Lower leg skin (tissue), 4 donors: ENCODE measurements at regions not wholly inside any gene's neighbourhood (a gene's known extent, or its start where the extent isn't known, plus 50 kb on each side); places are given as distances from the start of the nearest gene placed in this dataset.

Experiments
- DNase-seq, 2 donors: peaks; one replicate each; pipeline ENCODE4 v3.0.0-alpha.2; 2019; ENCODE audit warnings: low spot score in 2 of 2
- H3K4me3 ChIP-seq: fragments of 200-600 bp; sonication (generic); 2 replicates; pipeline ENCODE4 v1.5.1; 2017; ENCODE audit warnings: mild to moderate bottlenecking, low read depth; ENCODE audit not compliant: poor library complexity, severe bottlenecking
- CTCF ChIP-seq, 3 donors: fragments of 450-650 bp; IDR thresholded peaks; one replicate each; pipeline ENCODE4 v1.5.1; 2016; ENCODE audit warnings: antibody characterized with exemption in 3 of 3, mild to moderate bottlenecking in 3 of 3, moderate library complexity in 2 of 3
- POLR2A ChIP-seq, 2 donors: fragments of 450-650 bp; IDR thresholded peaks; one replicate each; pipeline ENCODE4 v1.6.1; 2016 to 2017; ENCODE audit warnings: antibody characterized with exemption in 2 of 2, mild to moderate bottlenecking in 1 of 2, moderate library complexity in 1 of 2
- WGBS, 2 donors: methylation state at CpG; one replicate each; pipeline ENCODE4 v1.1.5; 2018; 5-methylcytosine and 5-hydroxymethylcytosine counted together
- intact Hi-C: fragments of 100-400 bp; cut with DNase I; formaldehyde crosslinking; loops from one replicate; pipeline ENCODE4 v1.15.0; 2023; ENCODE audit warnings: low total_unique reads

- TF ChIP-seq POLR2A (IDR thresholded peaks at IDR 0.05) (no peak), CTCF (IDR thresholded peaks at IDR 0.05) (no peak)
- intact Hi-C loops = loop anchor here (10.0 kb wide), 1 partner anchor 95 kb away; no protein-coding TSS in a partner anchor
- no peak for DNase-seq
- 78 to 81% methylated on average over 3 of the region's 3 CpGs for WGBS, 2 donors
- H3K4me3 ChIP-seq = no peak overlapping the region
Measured at GRCh38 chr2:176449852-176450251, 180.6 kb downstream of the MTX2 start.

GRCh38 chr2:176453784-176454183 lies 184.5 kb downstream of the MTX2 start:
- DNase-seq = no peak
- 94 to 95% methylated on average over 2 of the region's 2 CpGs for WGBS, 2 donors
- no peak overlapping the region for H3K4me3 ChIP-seq
- intact Hi-C loops = loop anchor here (10.0 kb wide), 1 partner anchor 91 kb away; no protein-coding TSS in a partner anchor
- TF ChIP-seq CTCF (IDR thresholded peaks at IDR 0.05) (no peak), POLR2A (IDR thresholded peaks at IDR 0.05) (no peak)

- H3K4me3 ChIP-seq = no peak overlapping the region
- TF ChIP-seq POLR2A (IDR thresholded peaks at IDR 0.05) (no peak), CTCF (IDR thresholded peaks at IDR 0.05) (peak in 1 of 3 donors; percentile 81)
- 23 to 25% methylated on average over 11 of the region's 11 CpGs for WGBS, 2 donors
- DNase-seq = peak; percentile 77 to 98
- intact Hi-C loops = loop anchor here (10.0 kb wide), 1 partner anchor 90 kb away; no protein-coding TSS in a partner anchor
Measured at GRCh38 chr2:176454893-176455815, 185.9 kb downstream of the MTX2 start.

GRCh38 chr2:176455816-176456291 lies 186.6 kb downstream of the MTX2 start:
- WGBS, 2 donors = 24 to 48% methylated on average over 3 of the region's 3 CpGs
- TF ChIP-seq POLR2A (IDR thresholded peaks at IDR 0.05) (no peak), CTCF (IDR thresholded peaks at IDR 0.05) (no peak)
- H3K4me3 ChIP-seq = no peak overlapping the region
- intact Hi-C loops = loop anchor here (10.0 kb wide), 1 partner anchor 89 kb away; no protein-coding TSS in a partner anchor
- DNase-seq = peak; percentile 56 to 86

GRCh38 chr2:176457481-176457880 lies 188.2 kb downstream of the MTX2 start:
- intact Hi-C loops = loop anchor here (10.0 kb wide), 1 partner anchor 87 kb away; no protein-coding TSS in a partner anchor
- 34 to 41% methylated on average over 1 of the region's 1 CpG for WGBS, 2 donors
- TF ChIP-seq CTCF (IDR thresholded peaks at IDR 0.05) (no peak), POLR2A (IDR thresholded peaks at IDR 0.05) (no peak)
- no peak overlapping the region for H3K4me3 ChIP-seq
- DNase-seq = no peak
